Natural killer cell treated with Interleukin-12 subunit alpha and Interleukin-12 subunit beta and Interleukin-15 and Interleukin-18, amount 100 ng/mL, for 72 hours (primary cell): ENCODE measurements at regions not wholly inside any gene's neighbourhood (a gene's known extent, or its start where the extent isn't known, plus 50 kb on each side); places are given as distances from the start of the nearest gene placed in this dataset.

Source experiments
- ATAC-seq, 2 donors: fragments of 150-1000 bp; cut with Tn5 transposase in 1 of 2; sonication (Bioruptor Pico), chemical (Tn5 transposase) in 1 of 2; 2 replicates each; pipeline ENCODE4 v1.10.0; 2021
- DNase-seq: peaks from one replicate; pipeline ENCODE4 v3.0.0; 2022; ENCODE audit warnings: low spot score
- H3K27ac Mint-ChIP-seq, 2 donors: 1 replicate in 1 of 2; 2 replicates in 1 of 2; pipeline ENCODE4 v1.8.0; 2022; ENCODE audit warnings: mixed read lengths in 2 of 2, mild to moderate bottlenecking in 1 of 2, moderate library complexity in 1 of 2
- H3K27me3 Mint-ChIP-seq, 2 donors: 1 replicate in 1 of 2; 2 replicates in 1 of 2; pipeline ENCODE4 v1.8.0; 2022; ENCODE audit warnings: mixed read lengths in 2 of 2
- H3K36me3 Mint-ChIP-seq: one replicate; pipeline ENCODE4 v1.8.0; 2022; ENCODE audit warnings: mixed read lengths
- H3K4me1 Mint-ChIP-seq, 2 donors: 1 replicate in 1 of 2; 2 replicates in 1 of 2; pipeline ENCODE4 v1.8.0; 2022; ENCODE audit warnings: low read depth in 2 of 2, mixed read lengths in 2 of 2, mild to moderate bottlenecking in 1 of 2
- H3K4me3 Mint-ChIP-seq: one replicate; pipeline ENCODE4 v1.8.0; 2022; ENCODE audit warnings: mixed read lengths
- H3K9me3 Mint-ChIP-seq: 2 replicates; pipeline ENCODE4 v1.8.0; 2022; ENCODE audit warnings: mixed read lengths

DNA sequence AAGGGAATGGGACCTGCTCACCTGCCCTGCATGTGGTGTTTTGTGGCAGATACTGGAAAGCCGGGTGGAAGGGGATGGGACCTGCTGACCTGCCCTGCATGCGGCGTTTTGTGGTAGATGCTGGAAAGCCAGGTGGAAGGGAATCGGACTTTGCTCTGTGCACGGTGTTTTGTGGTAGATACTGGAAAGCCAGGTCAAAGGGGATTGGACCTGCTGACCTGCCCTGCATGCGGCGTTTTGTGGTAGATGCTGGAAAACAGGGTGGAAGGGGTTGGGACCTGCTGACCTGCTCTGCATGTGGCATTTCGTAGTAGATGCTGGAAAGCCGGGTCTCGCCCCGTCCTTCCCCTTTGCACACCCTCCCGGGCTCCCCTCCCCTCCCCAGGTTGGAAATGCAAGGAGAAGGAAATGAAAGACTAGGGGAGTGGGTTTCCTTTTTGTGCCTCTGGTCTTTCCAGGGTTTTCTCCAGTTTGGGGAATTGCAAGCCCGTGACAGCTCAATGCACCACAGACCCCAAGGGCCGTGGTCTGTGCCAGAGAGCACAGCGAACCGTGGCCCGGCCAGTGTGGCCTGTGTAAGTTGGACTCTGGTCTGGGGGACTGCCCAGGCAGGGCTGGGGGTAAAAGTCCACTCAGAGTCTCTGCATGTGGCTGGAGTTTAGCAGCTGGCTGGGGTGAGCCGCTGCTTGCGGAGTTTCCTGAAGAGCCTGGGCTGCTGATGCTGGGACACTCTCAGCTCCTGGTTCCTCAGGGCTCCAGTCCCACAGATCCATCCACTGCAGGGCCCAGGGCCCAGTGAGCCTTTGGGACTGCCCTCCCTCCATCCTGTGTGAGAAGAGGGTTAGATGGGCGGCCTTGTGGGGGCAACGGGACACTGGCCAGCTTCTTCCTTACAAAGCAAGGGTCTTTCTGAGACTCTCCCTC lies 105.5 kb downstream of the CRYAA start:
- DNase-seq (no peak), ATAC-seq (no peak)
- Mint-ChIP-seq H3K27ac (no peak overlapping the region), H3K4me1 (no peaks in the 10 kb centered on the region), H3K4me3 (no peak overlapping the region), H3K27me3 (peaks cover 5 to 9% of the 10 kb centered on the region in 2 donors), H3K36me3 (no peaks in the 10 kb centered on the region), H3K9me3 (no peaks in the 10 kb centered on the region)

DNA sequence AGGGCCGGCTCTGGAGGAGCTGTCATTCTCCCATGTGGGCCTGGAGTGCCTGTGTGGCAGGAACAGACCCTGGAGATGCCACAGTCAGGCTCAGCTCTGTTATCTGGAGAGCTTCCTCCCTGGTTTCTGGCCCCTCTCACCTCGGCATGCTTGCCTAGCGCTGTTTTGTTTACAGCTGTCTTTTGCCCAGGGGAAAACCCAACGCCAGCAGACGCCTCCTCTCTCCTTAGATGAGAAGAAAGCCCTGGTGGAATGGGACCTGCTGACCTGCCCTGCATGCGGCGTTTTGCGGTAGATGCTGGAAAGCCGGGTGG lies 104.9 kb downstream of the CRYAA start:
- Mint-ChIP-seq H3K27me3 (peaks cover 5 to 9% of the 10 kb centered on the region in 2 donors), H3K9me3 (no peaks in the 10 kb centered on the region), H3K4me3 (no peak overlapping the region), H3K4me1 (no peaks in the 10 kb centered on the region), H3K27ac (no peak overlapping the region), H3K36me3 (no peaks in the 10 kb centered on the region)
- DNase-seq (no peak), ATAC-seq (no peak)

DNA sequence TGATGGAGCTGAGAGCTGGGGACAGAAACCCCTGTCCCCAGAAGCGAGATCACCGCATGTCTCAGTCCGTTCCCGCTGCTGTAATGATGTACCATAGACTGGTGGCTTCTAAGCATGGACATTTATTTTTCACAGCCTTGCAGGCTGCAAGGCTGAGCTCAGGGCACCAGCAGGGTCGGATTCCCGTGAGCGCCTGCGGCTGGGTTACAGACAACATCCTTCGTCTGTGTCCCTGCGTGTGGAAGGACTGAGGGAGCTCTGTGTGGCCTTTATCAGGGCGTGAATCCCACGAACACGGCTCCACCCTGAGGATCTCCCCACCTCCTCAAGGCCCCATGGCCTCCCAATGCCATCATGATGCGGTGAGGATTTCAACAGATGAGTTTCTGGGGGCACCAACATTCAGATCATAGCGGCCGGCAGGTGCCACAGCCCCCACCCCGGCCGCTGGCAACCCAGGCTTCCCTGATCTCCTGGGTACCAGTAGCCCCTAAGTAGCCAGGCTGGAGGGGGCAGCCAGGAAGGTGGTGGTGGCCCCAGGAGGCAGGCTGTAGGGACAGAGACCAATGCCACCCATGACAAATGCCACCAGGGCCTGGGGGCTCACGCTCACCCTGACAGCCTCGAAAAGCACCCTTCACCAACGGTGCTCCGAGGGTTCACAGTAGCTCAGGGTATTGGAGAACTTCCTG lies 104.4 kb downstream of the CRYAA start:
- H3K9me3 Mint-ChIP-seq = no peaks in the 10 kb centered on the region
- peaks cover 5 to 9% of the 10 kb centered on the region in 2 donors for H3K27me3 Mint-ChIP-seq
- H3K27ac Mint-ChIP-seq = no peak overlapping the region
- no peak for ATAC-seq
- DNase-seq = no peak
- no peak overlapping the region for H3K4me3 Mint-ChIP-seq
- no peaks in the 10 kb centered on the region for H3K36me3 Mint-ChIP-seq
- no peaks in the 10 kb centered on the region for H3K4me1 Mint-ChIP-seq

DNA sequence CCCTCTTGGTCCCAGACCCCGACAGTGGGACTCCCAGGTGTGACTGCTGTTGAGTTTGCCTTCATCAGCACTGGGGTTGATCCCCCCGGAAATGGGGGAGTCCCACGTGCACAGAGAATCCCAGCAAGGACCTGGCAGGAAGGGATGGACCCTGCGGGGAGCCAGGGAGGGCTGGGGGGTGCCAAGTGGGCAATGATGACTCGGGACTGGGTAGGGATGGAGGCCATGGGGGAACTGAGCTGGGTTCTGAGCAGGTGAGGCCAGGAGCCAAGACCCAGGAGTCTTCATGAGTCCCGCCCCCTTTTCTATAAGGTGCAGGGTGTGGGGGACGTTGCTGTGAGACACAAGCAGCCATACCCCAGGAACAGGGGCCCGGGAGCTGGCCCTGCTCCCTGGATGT lies 103.8 kb downstream of the CRYAA start:
- no peaks in the 10 kb centered on the region for H3K36me3 Mint-ChIP-seq
- H3K27ac Mint-ChIP-seq = no peak overlapping the region
- no peak for DNase-seq
- no peak overlapping the region for H3K4me3 Mint-ChIP-seq
- H3K27me3 Mint-ChIP-seq = peaks cover under 1 to 6% of the 10 kb centered on the region in 2 donors
- H3K4me1 Mint-ChIP-seq = no peaks in the 10 kb centered on the region
- H3K9me3 Mint-ChIP-seq = no peaks in the 10 kb centered on the region
- no peak for ATAC-seq

DNA sequence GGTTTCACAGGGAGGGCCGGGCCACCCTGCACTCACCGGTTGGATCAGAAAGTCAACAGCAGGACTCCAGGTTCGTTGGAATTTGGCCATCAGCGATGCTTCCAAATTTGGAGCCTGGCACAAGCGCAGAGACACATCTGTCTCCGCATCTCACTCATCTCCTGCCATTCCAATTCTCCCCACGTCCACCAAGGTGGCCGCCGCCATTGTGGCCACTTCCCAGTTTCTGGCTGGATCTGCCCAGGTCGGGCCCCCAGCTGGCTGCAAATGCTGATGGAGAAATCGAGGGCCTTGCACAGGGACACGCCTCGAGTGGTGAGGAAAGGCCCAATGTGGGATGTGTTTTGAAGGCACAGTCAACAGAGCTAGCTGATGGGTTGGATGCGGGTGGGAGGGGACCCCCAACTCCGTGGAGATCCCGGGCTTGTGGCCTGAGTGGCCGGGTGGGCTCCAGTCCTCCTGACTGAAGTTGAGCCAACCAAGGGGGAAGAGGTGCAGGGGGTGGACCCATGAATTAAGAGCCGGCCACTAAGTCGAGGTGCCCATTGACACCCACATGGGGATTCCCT lies 102.7 kb downstream of the CRYAA start:
- no peaks in the 10 kb centered on the region for H3K9me3 Mint-ChIP-seq
- no peak overlapping the region for H3K27ac Mint-ChIP-seq
- H3K36me3 Mint-ChIP-seq = no peaks in the 10 kb centered on the region
- no peak overlapping the region for H3K4me3 Mint-ChIP-seq
- ATAC-seq (no peak), DNase-seq (no peak)
- H3K4me1 Mint-ChIP-seq = no peaks in the 10 kb centered on the region
- H3K27me3 Mint-ChIP-seq = peaks cover 0 to 5% of the 10 kb centered on the region in 2 donors

DNA sequence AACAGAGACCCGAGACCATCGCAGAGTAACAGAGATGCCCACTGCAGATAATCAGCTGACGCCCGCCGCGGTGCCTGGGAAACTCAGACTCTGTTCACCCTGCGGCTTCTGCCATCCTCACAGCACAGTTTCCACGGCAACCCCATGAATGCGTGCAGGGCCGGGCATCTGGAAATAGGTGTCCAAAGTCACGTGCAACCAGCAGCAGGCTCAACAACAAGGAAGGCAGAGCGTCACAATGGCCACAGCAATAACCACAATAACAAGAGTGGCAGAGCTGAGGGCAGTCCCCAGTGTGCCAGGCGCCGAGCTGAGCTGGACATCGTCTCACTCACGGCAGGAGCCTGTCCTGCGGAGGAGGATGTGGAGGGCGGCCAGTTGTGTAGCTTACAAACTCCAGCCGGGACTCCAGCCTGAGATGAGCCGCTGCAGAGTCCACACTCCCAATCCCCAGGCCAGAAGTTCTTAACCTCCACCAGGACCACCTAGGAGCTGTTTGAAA lies 102.0 kb downstream of the CRYAA start:
- Mint-ChIP-seq H3K27ac (no peak overlapping the region), H3K9me3 (no peaks in the 10 kb centered on the region), H3K27me3 (peaks cover 0 to 3% of the 10 kb centered on the region in 2 donors), H3K4me3 (no peak overlapping the region), H3K36me3 (no peaks in the 10 kb centered on the region), H3K4me1 (no peaks in the 10 kb centered on the region)
- DNase-seq (no peak), ATAC-seq (no peak)

DNA sequence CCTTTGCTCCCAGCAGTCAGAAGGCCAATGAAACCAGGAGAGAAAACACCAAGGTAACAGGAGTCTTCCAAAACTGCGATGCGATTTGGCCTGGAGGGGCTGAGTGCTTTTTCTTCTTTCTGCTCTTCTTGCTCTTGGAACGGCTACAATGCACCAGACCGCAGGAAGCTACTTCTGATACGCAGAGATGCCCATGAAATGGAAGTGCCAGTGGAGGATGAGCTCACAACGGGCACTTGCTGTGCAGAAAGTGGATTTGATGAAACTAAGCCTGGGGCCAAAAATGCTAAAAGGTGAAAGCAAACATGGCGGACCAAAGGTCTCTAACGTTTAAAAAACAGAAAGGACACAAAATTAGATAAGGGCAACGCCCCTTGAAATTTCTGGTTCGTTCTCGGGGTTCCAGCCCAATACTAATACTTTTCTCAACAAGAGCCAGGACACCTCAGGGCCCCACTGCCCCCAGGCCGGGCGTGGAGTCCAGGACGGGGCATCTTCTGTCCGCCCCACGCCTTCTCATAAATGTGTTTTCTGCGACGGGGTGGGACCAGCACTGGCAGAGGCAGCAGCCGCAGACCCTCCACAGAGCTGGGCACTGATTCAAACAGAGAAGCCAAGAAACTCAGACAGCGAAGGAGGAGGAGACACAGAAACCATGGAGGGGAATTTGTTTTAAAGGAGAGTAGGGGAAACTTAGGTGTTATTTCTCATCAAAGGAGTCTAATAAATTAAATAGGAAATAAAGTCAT lies 101.3 kb downstream of the CRYAA start:
- no peaks in the 10 kb centered on the region for H3K27me3 Mint-ChIP-seq
- no peaks in the 10 kb centered on the region for H3K4me1 Mint-ChIP-seq
- no peak overlapping the region for H3K4me3 Mint-ChIP-seq
- no peaks in the 10 kb centered on the region for H3K9me3 Mint-ChIP-seq
- no peak for ATAC-seq
- DNase-seq = no peak
- no peaks in the 10 kb centered on the region for H3K36me3 Mint-ChIP-seq
- H3K27ac Mint-ChIP-seq = no peak overlapping the region

DNA sequence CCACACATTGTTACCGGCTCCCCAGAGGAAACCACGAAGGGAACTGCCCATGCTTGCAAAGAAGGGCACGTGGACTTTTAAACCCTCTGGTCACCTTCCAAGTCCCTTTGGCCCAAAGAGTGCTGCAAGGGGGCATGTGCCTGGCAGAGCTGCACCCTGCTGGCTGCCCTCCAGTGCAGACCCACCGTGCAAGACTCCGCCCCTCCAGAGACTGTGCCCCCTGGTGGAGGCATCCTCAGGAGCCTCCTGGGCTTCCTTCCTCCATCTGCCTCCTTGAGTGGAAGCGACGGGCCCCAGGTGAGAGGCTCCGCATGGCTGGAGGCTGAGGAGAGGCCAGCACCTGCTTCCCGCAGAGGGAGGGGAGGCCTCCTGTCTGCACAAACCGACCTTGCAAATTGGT lies 100.6 kb downstream of the CRYAA start:
- no peak for DNase-seq
- H3K36me3 Mint-ChIP-seq = no peaks in the 10 kb centered on the region
- no peaks in the 10 kb centered on the region for H3K27me3 Mint-ChIP-seq
- ATAC-seq = no peak
- H3K4me3 Mint-ChIP-seq = no peak overlapping the region
- H3K9me3 Mint-ChIP-seq = no peaks in the 10 kb centered on the region
- no peaks in the 10 kb centered on the region for H3K4me1 Mint-ChIP-seq
- no peak overlapping the region for H3K27ac Mint-ChIP-seq

DNA sequence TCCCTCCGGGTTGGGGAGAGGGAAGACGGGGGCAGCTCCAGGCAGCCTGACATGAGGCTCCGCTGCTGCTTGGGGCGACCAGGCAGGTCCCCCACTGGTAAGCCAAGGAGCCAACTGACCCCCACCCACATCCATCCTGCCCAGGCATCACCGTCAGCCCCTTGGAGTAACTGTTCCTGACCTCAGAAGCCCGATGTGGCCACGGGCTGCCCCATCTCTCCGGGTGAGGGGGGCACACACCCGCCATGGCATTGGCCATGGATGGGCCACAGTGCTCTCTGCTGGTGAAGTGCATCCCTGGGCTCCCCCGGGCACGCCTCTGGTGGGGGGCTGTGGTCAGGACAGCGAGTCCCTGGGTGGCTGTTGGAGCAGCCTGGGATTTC lies 100.0 kb downstream of the CRYAA start:
- Mint-ChIP-seq H3K36me3 (no peaks in the 10 kb centered on the region), H3K9me3 (no peaks in the 10 kb centered on the region), H3K27ac (no peak overlapping the region), H3K4me3 (no peak overlapping the region), H3K4me1 (no peaks in the 10 kb centered on the region), H3K27me3 (peaks cover 0 to 3% of the 10 kb centered on the region in 2 donors)
- ATAC-seq (no peak), DNase-seq (no peak)

DNA sequence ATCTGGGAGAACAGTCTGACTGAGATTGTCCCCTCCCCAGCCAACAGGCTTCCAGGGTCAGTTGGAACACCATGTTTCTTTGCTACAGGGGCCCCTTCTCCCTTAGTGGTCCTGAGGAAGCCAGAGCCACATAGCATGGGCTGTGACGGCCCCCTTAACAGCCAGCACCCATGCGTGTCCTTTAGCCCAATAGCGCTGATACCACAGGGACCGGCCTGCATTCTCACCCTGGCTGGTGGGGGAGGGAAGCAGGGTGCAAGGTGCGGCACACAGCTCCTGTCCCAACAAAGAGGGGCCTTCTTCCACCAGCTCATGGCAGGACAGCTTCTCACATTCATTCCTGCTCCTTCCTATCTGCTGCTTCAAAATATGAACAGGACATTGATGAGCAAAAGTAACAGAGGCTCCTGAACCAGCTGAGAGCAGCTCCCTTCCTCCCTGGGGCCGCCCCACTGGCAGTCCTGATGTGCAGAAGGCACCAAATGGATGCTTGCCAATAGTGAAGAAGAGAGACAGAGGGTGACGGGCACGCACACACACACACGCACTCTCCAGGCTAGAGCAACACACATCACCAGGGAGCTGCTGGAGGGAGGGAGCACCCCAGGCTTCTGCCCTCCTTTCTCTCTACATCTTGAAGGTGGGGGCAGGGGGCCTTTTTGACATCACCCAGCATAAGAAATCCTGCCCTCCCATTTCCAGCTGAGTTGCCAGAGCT lies 99.4 kb downstream of the CRYAA start:
- H3K36me3 Mint-ChIP-seq = no peaks in the 10 kb centered on the region
- no peaks in the 10 kb centered on the region for H3K9me3 Mint-ChIP-seq
- DNase-seq (no peak), ATAC-seq (no peak)
- no peak overlapping the region for H3K27ac Mint-ChIP-seq
- peaks cover 0 to 3% of the 10 kb centered on the region in 2 donors for H3K27me3 Mint-ChIP-seq
- no peak overlapping the region for H3K4me3 Mint-ChIP-seq
- no peaks in the 10 kb centered on the region for H3K4me1 Mint-ChIP-seq

DNA sequence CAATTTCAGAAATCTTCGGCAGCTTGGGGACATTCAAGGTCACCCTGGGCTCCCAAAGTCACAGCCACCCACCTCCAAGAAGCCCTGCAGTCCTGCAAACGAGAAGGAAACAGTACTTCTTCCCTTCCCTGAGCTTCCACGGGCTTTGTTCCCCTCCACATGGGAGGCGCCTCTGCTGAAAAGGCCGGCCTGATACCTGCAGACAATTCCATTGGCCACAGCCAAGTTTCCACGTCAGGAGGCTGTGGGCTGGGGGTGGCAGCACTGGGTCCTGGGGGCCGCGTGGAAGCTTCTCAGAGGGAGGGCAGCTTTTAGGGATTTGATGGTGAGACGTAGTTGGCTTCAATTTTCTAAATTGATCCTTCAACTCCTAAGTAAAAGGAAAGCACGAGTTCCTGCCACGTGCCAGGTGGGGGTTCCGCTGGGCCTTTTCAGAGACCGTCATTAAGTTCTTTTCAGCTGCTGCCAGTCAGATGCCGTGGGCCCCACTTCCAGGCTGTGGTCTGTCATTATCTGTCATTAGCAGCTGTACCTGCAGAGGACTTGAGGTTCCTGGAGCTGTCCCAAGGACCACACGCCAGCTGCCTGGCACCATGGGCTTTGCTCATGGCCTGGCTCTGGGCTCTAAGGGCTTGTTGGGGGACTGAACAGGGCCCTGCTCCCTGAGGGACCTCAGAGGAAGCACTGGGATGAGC lies 98.7 kb downstream of the CRYAA start:
- H3K9me3 Mint-ChIP-seq = peaks cover 2% of the 10 kb centered on the region
- H3K27me3 Mint-ChIP-seq = peaks cover 0 to 3% of the 10 kb centered on the region in 2 donors
- H3K4me3 Mint-ChIP-seq = no peak overlapping the region
- ATAC-seq (no peak), DNase-seq (no peak)
- peaks cover 0 to 3% of the 10 kb centered on the region in 2 donors for H3K4me1 Mint-ChIP-seq
- no peak overlapping the region for H3K27ac Mint-ChIP-seq
- no peaks in the 10 kb centered on the region for H3K36me3 Mint-ChIP-seq

DNA sequence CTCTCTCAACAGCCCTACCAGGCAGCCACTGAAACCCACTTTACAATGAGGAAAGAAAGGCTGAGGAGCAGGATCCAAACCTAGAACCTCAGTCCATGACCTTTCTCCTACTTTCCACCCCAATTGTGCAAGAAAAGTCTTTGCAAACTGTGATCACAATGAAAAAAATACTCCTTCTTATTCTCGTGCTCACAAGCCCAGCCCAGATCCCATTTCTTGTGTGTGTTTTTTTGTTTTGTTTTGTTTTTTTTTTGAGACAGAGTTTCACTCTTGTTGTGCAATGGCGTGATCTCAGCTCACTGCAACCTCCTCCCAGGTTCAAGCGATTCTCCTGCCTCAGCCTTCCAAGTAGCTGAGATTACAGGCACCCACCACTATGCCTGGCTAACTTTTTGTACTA lies 97.7 kb downstream of the CRYAA start:
- no peaks in the 10 kb centered on the region for H3K36me3 Mint-ChIP-seq
- peaks cover 0 to 3% of the 10 kb centered on the region in 2 donors for H3K4me1 Mint-ChIP-seq
- DNase-seq (no peak), ATAC-seq (no peak)
- H3K27me3 Mint-ChIP-seq = peaks cover 0 to 3% of the 10 kb centered on the region in 2 donors
- peaks cover 2% of the 10 kb centered on the region for H3K9me3 Mint-ChIP-seq
- no peak overlapping the region for H3K4me3 Mint-ChIP-seq
- no peak overlapping the region for H3K27ac Mint-ChIP-seq

DNA sequence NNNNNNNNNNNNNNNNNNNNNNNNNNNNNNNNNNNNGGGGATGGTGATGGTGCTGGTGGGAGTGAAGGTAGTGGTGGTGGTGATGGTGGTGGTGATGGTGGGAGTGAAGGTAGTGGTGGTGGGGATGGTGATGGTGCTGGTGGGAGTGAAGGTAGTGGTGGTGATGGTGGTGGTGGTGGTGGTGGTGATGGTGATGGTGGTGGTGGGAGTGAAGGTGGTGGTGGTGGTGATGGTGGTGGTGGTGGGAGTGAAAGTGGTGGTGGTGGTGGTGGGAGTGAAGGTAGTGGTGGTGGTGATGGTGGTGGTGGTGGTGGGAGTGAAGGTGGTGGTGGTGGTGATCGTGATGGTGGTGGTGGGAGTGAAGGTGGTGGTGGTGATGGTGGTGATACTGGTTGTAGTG lies 93.6 kb downstream of the CRYAA start:
- DNase-seq = no peak
- H3K27ac Mint-ChIP-seq = no peak overlapping the region
- H3K27me3 Mint-ChIP-seq = peaks cover 0 to 3% of the 10 kb centered on the region in 2 donors

More for the DNA sequence above, 93.6 kb downstream of the CRYAA start:
- peak; percentile 87 to 92 for ATAC-seq
- peaks cover 0 to 3% of the 10 kb centered on the region in 2 donors for H3K4me1 Mint-ChIP-seq
- H3K4me3 Mint-ChIP-seq = no peak overlapping the region
- H3K9me3 Mint-ChIP-seq = peaks cover 2% of the 10 kb centered on the region
- H3K36me3 Mint-ChIP-seq = no peaks in the 10 kb centered on the region
